Activated CD8-positive, alpha-beta T cell treated with anti-CD3 and anti-CD28 coated beads for 36 hours (primary cell): ENCODE measurements at regions not wholly inside any gene's neighbourhood (a gene's known extent, or its start where the extent isn't known, plus 50 kb on each side); places are given as distances from the start of the nearest gene placed in this dataset.
"Not testable (repeated sequence)": the region's sequence is repeated elsewhere in the genome, so short reads cannot be mapped to it uniquely, and the experiment has no call there.

Experiments used
- ATAC-seq: fragments of 200-7000 bp; cut with Tn5 transposase; one replicate; pipeline ENCODE4 v1.10.0; 2021; ENCODE audit warnings: mild to moderate bottlenecking, moderate library complexity
- CTCF ChIA-PET: fragments of 350-600 bp; sonication (Branson Sonifier 250); formaldehyde crosslinking; loops from one replicate; lab custom pipeline; 2021; ENCODE audit warnings: antibody characterized with exemption; lab: Charles Lee
- POLR2A ChIA-PET: fragments of 350-600 bp; sonication (Branson Sonifier 250); formaldehyde crosslinking; loops from one replicate; lab custom pipeline; 2021; ENCODE audit warnings: antibody characterized with exemption; lab: Charles Lee
- DNase-seq: peaks from one replicate; pipeline ENCODE4 v3.0.0-alpha.2; 2020
- H3K27ac Mint-ChIP-seq: one replicate; pipeline ENCODE4 v1.8.0; 2021; ENCODE audit warnings: mild to moderate bottlenecking, mixed read lengths
- H3K27me3 Mint-ChIP-seq: one replicate; pipeline ENCODE4 v1.8.0; 2021; ENCODE audit warnings: mixed read lengths
- H3K36me3 Mint-ChIP-seq: one replicate; pipeline ENCODE4 v1.8.0; 2021; ENCODE audit warnings: low read depth, mixed read lengths
- H3K4me1 Mint-ChIP-seq: one replicate; pipeline ENCODE4 v1.8.0; 2021; ENCODE audit warnings: low read depth, mixed read lengths
- H3K4me3 Mint-ChIP-seq: one replicate; pipeline ENCODE4 v1.8.0; 2021; ENCODE audit warnings: mild to moderate bottlenecking, moderate library complexity, mixed read lengths
- H3K9me3 Mint-ChIP-seq: one replicate; pipeline ENCODE4 v1.8.0; 2021; ENCODE audit warnings: mixed read lengths
- CTCF ChIP-seq: fragments of 200-600 bp; IDR thresholded peaks from one replicate; pipeline ENCODE4 v1.8.0; 2022; ENCODE audit warnings: antibody characterized with exemption, mild to moderate bottlenecking
- intact Hi-C: fragments of 100-400 bp; cut with micrococcal nuclease; formaldehyde crosslinking; loops from one replicate; pipeline ENCODE4 v1.10.0; 2022

DNA sequence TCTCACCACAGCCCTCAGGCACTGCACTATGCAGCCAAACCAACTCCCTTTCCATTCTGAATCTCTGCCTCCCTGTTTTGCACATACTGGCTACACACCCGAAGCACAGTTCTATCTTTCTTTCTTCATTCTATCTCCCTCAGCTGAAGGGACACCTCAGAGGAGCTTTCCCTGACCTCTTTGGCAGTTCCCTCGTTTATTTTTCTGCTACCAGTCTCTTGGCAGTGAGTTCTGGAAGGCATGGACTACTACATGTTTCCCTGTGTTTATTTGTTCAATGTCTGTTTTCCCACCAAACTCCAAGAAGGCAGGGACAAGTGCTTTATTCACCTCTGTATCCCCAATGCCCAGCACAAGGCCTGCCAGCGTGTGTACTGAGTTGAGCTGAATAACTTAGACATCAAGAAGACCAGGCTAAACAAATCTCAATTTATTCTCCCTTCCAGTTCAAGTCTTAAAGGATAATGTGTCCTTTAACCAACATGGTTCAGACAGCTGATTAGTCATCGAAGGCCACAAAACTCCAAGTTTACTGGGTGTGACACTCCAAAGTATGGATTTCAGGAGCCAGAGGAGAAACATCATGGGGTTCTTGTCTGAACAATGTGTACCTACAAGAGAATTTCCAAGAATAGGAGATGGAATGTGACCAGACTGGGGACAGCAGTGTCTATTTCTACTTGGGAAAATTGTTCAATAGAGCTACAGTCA, 260.1 kb upstream of the CTNNB1 start:
- no peak overlapping the region for H3K4me3 Mint-ChIP-seq
- ChIA-PET POLR2A (interaction anchor here (1.4 kb wide), 1 partner anchor 42 kb away, joined by 3 read pairs; no protein-coding TSS in a partner anchor), CTCF (no interaction called here)
- ATAC-seq = no peak
- intact Hi-C loops = no loop called here
- no peak for DNase-seq
- no peak for TF ChIP-seq CTCF
- H3K36me3 Mint-ChIP-seq = no peaks in the 10 kb centered on the region
- H3K27me3 Mint-ChIP-seq = no peaks in the 10 kb centered on the region
- no peaks in the 10 kb centered on the region for H3K9me3 Mint-ChIP-seq
- H3K4me1 Mint-ChIP-seq = no peaks in the 10 kb centered on the region
- H3K27ac Mint-ChIP-seq = no peak overlapping the region

- ATAC-seq (no peak), DNase-seq (no peak)
- POLR2A ChIA-PET = no interaction called here
- CTCF ChIA-PET = no interaction called here
- Mint-ChIP-seq H3K4me1 (no peaks in the 10 kb centered on the region), H3K27me3 (no peaks in the 10 kb centered on the region), H3K9me3 (no peaks in the 10 kb centered on the region), H3K4me3 (no peak overlapping the region), H3K27ac (no peak overlapping the region), H3K36me3 (no peaks in the 10 kb centered on the region)
- TF ChIP-seq CTCF = no peak
- intact Hi-C loops = no loop called here
Observed at GRCh38 chr3:40939741-40940130, 259.6 kb upstream of the CTNNB1 start.

- Mint-ChIP-seq H3K27me3 (no peaks in the 10 kb centered on the region), H3K4me1 (no peaks in the 10 kb centered on the region), H3K9me3 (no peaks in the 10 kb centered on the region), H3K27ac (no peak overlapping the region), H3K36me3 (no peaks in the 10 kb centered on the region), H3K4me3 (no peak overlapping the region)
- intact Hi-C loops = no loop called here
- TF ChIP-seq CTCF = no peak
- DNase-seq (no peak), ATAC-seq (no peak)
- ChIA-PET POLR2A (no interaction called here), CTCF (no interaction called here)
Observed at GRCh38 chr3:40940651-40941050, 258.7 kb upstream of the CTNNB1 start.

DNA sequence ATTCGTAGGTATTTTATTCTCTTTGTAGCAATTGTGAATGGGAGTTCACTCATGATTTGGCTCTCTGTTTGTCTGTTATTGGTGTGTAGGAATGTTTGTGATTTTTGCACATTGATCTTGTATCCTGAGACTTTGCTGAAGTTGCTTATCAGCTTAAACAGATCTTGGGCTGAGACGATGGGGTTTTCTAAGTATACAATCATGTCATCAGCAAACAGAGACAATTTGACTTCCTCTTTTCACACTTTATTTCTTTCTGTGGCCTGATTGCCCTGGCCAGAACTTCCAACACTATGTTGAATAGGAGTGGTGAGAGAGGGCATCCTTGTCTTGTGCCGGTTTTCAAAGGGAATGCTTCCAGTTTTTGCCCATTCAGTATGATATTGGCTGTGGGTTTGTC, 252.3 kb upstream of the CTNNB1 start:
- ATAC-seq, DNase-seq, H3K4me1 Mint-ChIP-seq, H3K27ac Mint-ChIP-seq, intact Hi-C loops, CTCF ChIA-PET, POLR2A ChIA-PET, H3K4me3 Mint-ChIP-seq, H3K36me3 Mint-ChIP-seq, H3K9me3 Mint-ChIP-seq: not testable (repeated sequence)
- peaks cover 25% of the 10 kb centered on the region for H3K27me3 Mint-ChIP-seq

DNA sequence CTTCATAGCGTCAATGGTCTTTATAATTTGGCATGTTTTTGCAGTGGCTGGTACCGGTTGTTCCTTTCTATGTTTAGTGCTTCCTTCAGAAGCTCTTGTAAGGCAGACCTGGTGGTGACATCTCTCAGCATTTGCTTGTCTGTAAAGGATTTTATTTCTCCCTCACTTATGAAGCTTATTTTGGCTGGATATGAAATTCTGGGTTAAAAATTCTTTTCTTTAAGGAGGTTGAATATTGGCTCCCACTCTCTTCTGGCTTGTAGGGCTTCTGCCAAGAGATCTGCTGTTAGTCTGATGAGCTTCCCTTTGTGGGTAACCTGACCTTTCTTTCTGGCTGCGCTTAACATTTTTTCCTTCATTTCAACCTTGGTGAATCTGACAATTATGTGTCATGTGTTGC, 250.0 kb upstream of the CTNNB1 start:
- H3K27me3 Mint-ChIP-seq = peaks cover 28% of the 10 kb centered on the region
- H3K9me3 Mint-ChIP-seq = peaks cover 16% of the 10 kb centered on the region

DNA sequence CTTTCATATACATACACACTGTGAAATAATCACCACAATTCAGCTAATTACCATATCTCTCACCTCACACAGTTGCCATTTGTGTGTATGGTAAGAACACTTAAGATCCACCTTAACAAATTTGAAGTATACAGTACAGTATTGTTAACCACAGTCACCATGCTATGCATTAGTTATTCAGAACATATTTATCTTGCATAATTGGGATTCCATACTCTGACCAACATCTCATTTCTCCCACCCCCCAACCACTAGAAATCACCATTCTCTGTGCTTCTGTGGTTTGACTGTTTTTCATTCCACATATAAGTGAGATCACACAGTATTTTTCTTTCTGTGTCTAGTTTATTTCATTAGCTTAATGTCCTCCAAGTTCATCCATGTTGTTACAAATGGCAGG, 247.7 kb upstream of the CTNNB1 start:
- ATAC-seq = no peak
- Mint-ChIP-seq H3K9me3 (peaks cover 12% of the 10 kb centered on the region), H3K27me3 (peaks cover 26% of the 10 kb centered on the region), H3K27ac (no peak overlapping the region), H3K4me1 (no peaks in the 10 kb centered on the region), H3K4me3 (no peak overlapping the region), H3K36me3 (no peaks in the 10 kb centered on the region)
- ChIA-PET POLR2A (no interaction called here), CTCF (no interaction called here)
- DNase-seq = no peak
- TF ChIP-seq CTCF = no peak
- intact Hi-C loops = no loop called here

More for the DNA sequence above, 250.0 kb upstream of the CTNNB1 start:
- intact Hi-C loops, DNase-seq, CTCF ChIA-PET, H3K36me3 Mint-ChIP-seq, ATAC-seq, POLR2A ChIA-PET, H3K4me3 Mint-ChIP-seq, H3K27ac Mint-ChIP-seq, H3K4me1 Mint-ChIP-seq: not testable (repeated sequence)
